Upper lobe of right lung (tissue), 1 donor: ENCODE measurements at regions not wholly inside any gene's neighbourhood (a gene's known extent, or its start where the extent isn't known, plus 50 kb on each side); places are given as distances from the start of the nearest gene placed in this dataset.

ENCODE experiments used
- ATAC-seq: fragments of 200-7000 bp; cut with Tn5 transposase; one replicate; pipeline ENCODE4 v1.9.1; 2020; ENCODE audit warnings: mild to moderate bottlenecking, moderate library complexity
- DNase-seq: peaks from one replicate; pipeline ENCODE4 v3.0.0-alpha.2; 2020
- H3K27ac ChIP-seq: fragments of 200-600 bp; one replicate; pipeline ENCODE4 v1.8.0; 2022
- H3K27me3 ChIP-seq: fragments of 200-600 bp; one replicate; pipeline ENCODE4 v1.8.0; 2022; ENCODE audit warnings: mild to moderate bottlenecking
- H3K36me3 ChIP-seq: fragments of 200-600 bp; one replicate; pipeline ENCODE4 v1.8.0; 2022
- H3K4me1 ChIP-seq: fragments of 200-600 bp; one replicate; pipeline ENCODE4 v1.8.0; 2022
- H3K4me3 ChIP-seq: fragments of 200-600 bp; one replicate; pipeline ENCODE4 v1.8.0; 2022; ENCODE audit warnings: mild to moderate bottlenecking
- H3K9me3 ChIP-seq: fragments of 200-600 bp; one replicate; pipeline ENCODE4 v1.8.0; 2022
- CTCF ChIP-seq: fragments of 200-600 bp; IDR thresholded peaks from one replicate; pipeline ENCODE4 v1.8.0; 2022; ENCODE audit warnings: antibody characterized with exemption
- intact Hi-C: fragments of 100-400 bp; cut with DNase I; formaldehyde crosslinking; loops from one replicate; pipeline ENCODE4 v1.11.0; 2022
- donor health status: DM: no; HTN: yes; CAD: no; lungs with severe emphysema.

GRCh38 chr3:159593927-159594605 is 394.6 kb upstream of the IL12A start:
- Histone ChIP-seq H3K27ac (no peak overlapping the region), H3K36me3 (no peaks in the 10 kb centered on the region), H3K9me3 (no peaks in the 10 kb centered on the region), H3K27me3 (no peaks in the 10 kb centered on the region), H3K4me1 (no peaks in the 10 kb centered on the region), H3K4me3 (no peak overlapping the region)
- intact Hi-C loops = no loop called here
- no peak for TF ChIP-seq CTCF
- ATAC-seq (no peak), DNase-seq (no peak)

- peaks cover 4% of the 10 kb centered on the region for H3K27me3 ChIP-seq
- intact Hi-C loops = no loop called here
- no peak for TF ChIP-seq CTCF
- H3K4me3 ChIP-seq = no peak overlapping the region
- H3K36me3 ChIP-seq = no peaks in the 10 kb centered on the region
- H3K27ac ChIP-seq = no peak overlapping the region
- peaks cover 18% of the 10 kb centered on the region for H3K9me3 ChIP-seq
- DNase-seq (no peak), ATAC-seq (no peak)
- no peaks in the 10 kb centered on the region for H3K4me1 ChIP-seq
Observed at GRCh38 chr3:159600291-159600690, 388.3 kb upstream of the IL12A start.

- Histone ChIP-seq H3K4me1 (no peaks in the 10 kb centered on the region), H3K4me3 (no peak overlapping the region), H3K9me3 (peaks cover 17% of the 10 kb centered on the region), H3K36me3 (no peaks in the 10 kb centered on the region), H3K27me3 (peaks cover 5% of the 10 kb centered on the region), H3K27ac (no peak overlapping the region)
- no peak for TF ChIP-seq CTCF
- ATAC-seq (peak; percentile 64), DNase-seq (no peak)
- intact Hi-C loops = no loop called here
Observed at GRCh38 chr3:159604151-159604581, 384.5 kb upstream of the IL12A start.

- ATAC-seq = no peak
Observed at GRCh38 chr3:159605101-159605500, 383.5 kb upstream of the IL12A start.

GRCh38 chr3:159605776-159606175 is 382.9 kb upstream of the IL12A start:
- Histone ChIP-seq H3K27ac (no peak overlapping the region), H3K9me3 (peaks cover 2% of the 10 kb centered on the region), H3K4me1 (no peaks in the 10 kb centered on the region), H3K36me3 (no peaks in the 10 kb centered on the region), H3K27me3 (peaks cover 5% of the 10 kb centered on the region), H3K4me3 (no peak overlapping the region)
- no peak for TF ChIP-seq CTCF
- DNase-seq (no peak), ATAC-seq (no peak)
- intact Hi-C loops = no loop called here

More at GRCh38 chr3:159605101-159605500, 383.5 kb upstream of the IL12A start:
- Histone ChIP-seq H3K27ac (no peak overlapping the region), H3K27me3 (peaks cover 5% of the 10 kb centered on the region), H3K4me1 (no peaks in the 10 kb centered on the region), H3K4me3 (no peak overlapping the region), H3K36me3 (no peaks in the 10 kb centered on the region), H3K9me3 (peaks cover 8% of the 10 kb centered on the region)
- no peak for DNase-seq
- no peak for TF ChIP-seq CTCF
- intact Hi-C loops = no loop called here

GRCh38 chr3:159607856-159608255 is 380.8 kb upstream of the IL12A start:
- Histone ChIP-seq H3K27me3 (peaks cover 5% of the 10 kb centered on the region), H3K27ac (no peak overlapping the region), H3K36me3 (no peaks in the 10 kb centered on the region), H3K4me3 (no peak overlapping the region), H3K9me3 (no peaks in the 10 kb centered on the region), H3K4me1 (no peaks in the 10 kb centered on the region)
- intact Hi-C loops = no loop called here
- ATAC-seq = no peak
- no peak for DNase-seq
- no peak for TF ChIP-seq CTCF
